ENCODE measurements at regions not wholly inside any gene's neighbourhood (a gene's known extent, or its start where the extent isn't known, plus 50 kb on each side); places are given as distances from the start of the nearest gene placed in this dataset.
A peak's percentile ranks its signal among the peaks of the same experiment; 100 is the strongest.
"Not testable (repeated sequence)": the region's sequence is repeated elsewhere in the genome, so short reads cannot be mapped to it uniquely, and the experiment has no call there.

GRCh38 chr12:65742018-65743010, 82.0 kb upstream of the HMGA2 start:
- H3K9me3 ChIP-seq (ENCODE audit: control insufficient read depth in 2 of 2, insufficient read depth in 1 of 2, low read length in 1 of 2): peaks cover 0 to 3% of the 10 kb centered on the region in 2 donors
- H3K4me3 ChIP-seq (ENCODE audit: low read length in 2 of 2): peak overlapping the region; percentile 52 to 71
- WGBS: 30% methylated on average over 87 of the region's 87 CpGs
- peaks cover 13 to 31% of the 10 kb centered on the region in 2 donors for H3K27me3 ChIP-seq (ENCODE audit: control insufficient read depth in 2 of 2, insufficient read depth in 1 of 2, low read length in 1 of 2)
- DNase-seq (ENCODE audit: low read depth in 6 of 9, low spot score in 9 of 9): peak in 5 of 9 donors; percentile 11 to 26 (median 21)
- H3K4me1 ChIP-seq (ENCODE audit: control insufficient read depth in 2 of 2, insufficient read depth in 2 of 2, low read length in 2 of 2): peaks cover 10 to 14% of the 10 kb centered on the region in 2 donors
- H3K27ac ChIP-seq (ENCODE audit: low read depth in 1 of 2, low read length in 1 of 2): no peak overlapping the region
- H3K36me3 ChIP-seq (ENCODE audit: control insufficient read depth in 2 of 2, insufficient read depth in 2 of 2, low read length in 1 of 2): no peaks in the 10 kb centered on the region

- H3K27ac ChIP-seq (ENCODE audit: low read depth in 1 of 2, low read length in 1 of 2); H3K4me3 ChIP-seq (ENCODE audit: low read length in 2 of 2); H3K36me3 ChIP-seq (ENCODE audit: control insufficient read depth in 2 of 2, insufficient read depth in 2 of 2, low read length in 1 of 2); H3K9me3 ChIP-seq (ENCODE audit: control insufficient read depth in 2 of 2, insufficient read depth in 1 of 2, low read length in 1 of 2); DNase-seq (ENCODE audit: low read depth in 6 of 9, low spot score in 9 of 9): not testable (repeated sequence)
- 98% methylated on average over 30 of the region's 30 CpGs for whole genome bisulfite sequencing
- H3K27me3 ChIP-seq (ENCODE audit: control insufficient read depth in 2 of 2, insufficient read depth in 1 of 2, low read length in 1 of 2): peaks cover 13 to 31% of the 10 kb centered on the region in 2 donors
- H3K4me1 ChIP-seq (ENCODE audit: control insufficient read depth in 2 of 2, insufficient read depth in 2 of 2, low read length in 2 of 2): peaks cover 10 to 14% of the 10 kb centered on the region in 2 donors
Observed at GRCh38 chr12:65744236-65744840, 79.9 kb upstream of the HMGA2 start.

- no peak for DNase-seq (ENCODE audit: low read depth in 6 of 9, low spot score in 9 of 9)
- no peaks in the 10 kb centered on the region for H3K36me3 ChIP-seq (ENCODE audit: control insufficient read depth in 2 of 2, insufficient read depth in 2 of 2, low read length in 1 of 2)
- H3K9me3 ChIP-seq (ENCODE audit: control insufficient read depth in 2 of 2, insufficient read depth in 1 of 2, low read length in 1 of 2): no peaks in the 10 kb centered on the region
- H3K4me1 ChIP-seq (ENCODE audit: control insufficient read depth in 2 of 2, insufficient read depth in 2 of 2, low read length in 2 of 2): no peaks in the 10 kb centered on the region
- 94% methylated on average over 3 of the region's 3 CpGs for WGBS
- H3K27ac ChIP-seq (ENCODE audit: low read depth in 1 of 2, low read length in 1 of 2): no peak overlapping the region
- peaks cover 7 to 15% of the 10 kb centered on the region in 2 donors for H3K27me3 ChIP-seq (ENCODE audit: control insufficient read depth in 2 of 2, insufficient read depth in 1 of 2, low read length in 1 of 2)
- no peak overlapping the region for H3K4me3 ChIP-seq (ENCODE audit: low read length in 2 of 2)
Observed at GRCh38 chr12:65747338-65747737, 76.9 kb upstream of the HMGA2 start.

GRCh38 chr12:65748332-65748731, 76.0 kb upstream of the HMGA2 start:
- Histone ChIP-seq H3K4me3 (ENCODE audit: low read length in 2 of 2) (no peak overlapping the region), H3K27ac (ENCODE audit: low read depth in 1 of 2, low read length in 1 of 2) (no peak overlapping the region), H3K9me3 (ENCODE audit: control insufficient read depth in 2 of 2, insufficient read depth in 1 of 2, low read length in 1 of 2) (no peaks in the 10 kb centered on the region), H3K4me1 (ENCODE audit: control insufficient read depth in 2 of 2, insufficient read depth in 2 of 2, low read length in 2 of 2) (no peaks in the 10 kb centered on the region), H3K27me3 (ENCODE audit: control insufficient read depth in 2 of 2, insufficient read depth in 1 of 2, low read length in 1 of 2) (peaks cover 0 to 5% of the 10 kb centered on the region in 2 donors), H3K36me3 (ENCODE audit: control insufficient read depth in 2 of 2, insufficient read depth in 2 of 2, low read length in 1 of 2) (no peaks in the 10 kb centered on the region)
- no peak for DNase-seq (ENCODE audit: low read depth in 6 of 9, low spot score in 9 of 9)
- 95% methylated on average over 2 of the region's 2 CpGs for WGBS

GRCh38 chr12:65754290-65754689, 70.0 kb upstream of the HMGA2 start:
- Histone ChIP-seq H3K4me1 (ENCODE audit: control insufficient read depth in 2 of 2, insufficient read depth in 2 of 2, low read length in 2 of 2) (no peaks in the 10 kb centered on the region), H3K27me3 (ENCODE audit: control insufficient read depth in 2 of 2, insufficient read depth in 1 of 2, low read length in 1 of 2) (no peaks in the 10 kb centered on the region), H3K27ac (ENCODE audit: low read depth in 1 of 2, low read length in 1 of 2) (no peak overlapping the region), H3K4me3 (ENCODE audit: low read length in 2 of 2) (no peak overlapping the region), H3K9me3 (ENCODE audit: control insufficient read depth in 2 of 2, insufficient read depth in 1 of 2, low read length in 1 of 2) (no peaks in the 10 kb centered on the region), H3K36me3 (ENCODE audit: control insufficient read depth in 2 of 2, insufficient read depth in 2 of 2, low read length in 1 of 2) (no peaks in the 10 kb centered on the region)
- 95% methylated on average over 2 of the region's 2 CpGs for WGBS
- no peak for DNase-seq (ENCODE audit: low read depth in 6 of 9, low spot score in 9 of 9)

- 81% methylated on average over 8 of the region's 8 CpGs for WGBS
- Histone ChIP-seq H3K4me3 (ENCODE audit: low read length in 2 of 2) (no peak overlapping the region), H3K9me3 (ENCODE audit: control insufficient read depth in 2 of 2, insufficient read depth in 1 of 2, low read length in 1 of 2) (no peaks in the 10 kb centered on the region), H3K27me3 (ENCODE audit: control insufficient read depth in 2 of 2, insufficient read depth in 1 of 2, low read length in 1 of 2) (no peaks in the 10 kb centered on the region), H3K4me1 (ENCODE audit: control insufficient read depth in 2 of 2, insufficient read depth in 2 of 2, low read length in 2 of 2) (no peaks in the 10 kb centered on the region), H3K36me3 (ENCODE audit: control insufficient read depth in 2 of 2, insufficient read depth in 2 of 2, low read length in 1 of 2) (no peaks in the 10 kb centered on the region), H3K27ac (ENCODE audit: low read depth in 1 of 2, low read length in 1 of 2) (no peak overlapping the region)
- DNase-seq (ENCODE audit: low read depth in 6 of 9, low spot score in 9 of 9): no peak
Observed at GRCh38 chr12:65754744-65755595, 69.3 kb upstream of the HMGA2 start.

GRCh38 chr12:65755596-65755978, 68.7 kb upstream of the HMGA2 start:
- Histone ChIP-seq H3K36me3 (ENCODE audit: control insufficient read depth in 2 of 2, insufficient read depth in 2 of 2, low read length in 1 of 2) (no peaks in the 10 kb centered on the region), H3K9me3 (ENCODE audit: control insufficient read depth in 2 of 2, insufficient read depth in 1 of 2, low read length in 1 of 2) (no peaks in the 10 kb centered on the region), H3K27me3 (ENCODE audit: control insufficient read depth in 2 of 2, insufficient read depth in 1 of 2, low read length in 1 of 2) (no peaks in the 10 kb centered on the region), H3K4me3 (ENCODE audit: low read length in 2 of 2) (no peak overlapping the region), H3K4me1 (ENCODE audit: control insufficient read depth in 2 of 2, insufficient read depth in 2 of 2, low read length in 2 of 2) (no peaks in the 10 kb centered on the region), H3K27ac (ENCODE audit: low read depth in 1 of 2, low read length in 1 of 2) (no peak overlapping the region)
- no peak for DNase-seq (ENCODE audit: low read depth in 6 of 9, low spot score in 9 of 9)
- WGBS: 85% methylated on average over 4 of the region's 4 CpGs

- Histone ChIP-seq H3K4me1 (ENCODE audit: control insufficient read depth in 2 of 2, insufficient read depth in 2 of 2, low read length in 2 of 2) (no peaks in the 10 kb centered on the region), H3K27ac (ENCODE audit: low read depth in 1 of 2, low read length in 1 of 2) (no peak overlapping the region), H3K9me3 (ENCODE audit: control insufficient read depth in 2 of 2, insufficient read depth in 1 of 2, low read length in 1 of 2) (no peaks in the 10 kb centered on the region), H3K27me3 (ENCODE audit: control insufficient read depth in 2 of 2, insufficient read depth in 1 of 2, low read length in 1 of 2) (no peaks in the 10 kb centered on the region), H3K4me3 (ENCODE audit: low read length in 2 of 2) (no peak overlapping the region), H3K36me3 (ENCODE audit: control insufficient read depth in 2 of 2, insufficient read depth in 2 of 2, low read length in 1 of 2) (no peaks in the 10 kb centered on the region)
- DNase-seq (ENCODE audit: low read depth in 6 of 9, low spot score in 9 of 9): no peak
- WGBS: 94% methylated on average over 5 of the region's 5 CpGs
Observed at GRCh38 chr12:65756267-65756666, 68.0 kb upstream of the HMGA2 start.

All from thymus (tissue), 11 donors.